HG03469 (cell line): ENCODE measurements at regions not wholly inside any gene's neighbourhood (a gene's known extent, or its start where the extent isn't known, plus 50 kb on each side); places are given as distances from the start of the nearest gene placed in this dataset.

Experiments used
- ATAC-seq: cut with Tn5 transposase; IDR thresholded peaks from one replicate; pipeline ENCODE4 v1.9.1; 2021; ENCODE audit warnings: mild to moderate bottlenecking, moderate library complexity, moderate number of reproducible peaks; ENCODE audit not compliant: unreplicated experiment

GRCh38 chr2:191738003-191738402, 60.1 kb downstream of the NABP1 start:
- ATAC-seq: no peak

GRCh38 chr2:191738667-191739066, 60.7 kb downstream of the NABP1 start:
- ATAC-seq: no peak

- ATAC-seq: no peak
Measured at GRCh38 chr2:191739194-191739593, 61.3 kb downstream of the NABP1 start.

GRCh38 chr2:191740016-191740419, 62.1 kb downstream of the NABP1 start:
- ATAC-seq: peak; percentile 93

GRCh38 chr2:191740759-191741158, 62.8 kb downstream of the NABP1 start:
- no peak for ATAC-seq

GRCh38 chr2:191746346-191747169, 68.6 kb downstream of the NABP1 start:
- ATAC-seq: no peak

GRCh38 chr2:191747170-191747530, 69.2 kb downstream of the NABP1 start:
- ATAC-seq: no peak

GRCh38 chr2:191748059-191748461, 70.1 kb downstream of the NABP1 start:
- peak; percentile 11 for ATAC-seq

- ATAC-seq: peak; percentile 74
Measured at GRCh38 chr2:191748528-191749180, 70.7 kb downstream of the NABP1 start.

- ATAC-seq: peak; percentile 19
Measured at GRCh38 chr2:191749181-191749540, 71.2 kb downstream of the NABP1 start.

- ATAC-seq: no peak
Measured at GRCh38 chr2:191754103-191754502, 76.2 kb downstream of the NABP1 start.

GRCh38 chr2:191756761-191757160, 78.8 kb downstream of the NABP1 start:
- no peak for ATAC-seq

- ATAC-seq: no peak
Measured at GRCh38 chr2:191757208-191757607, 79.3 kb downstream of the NABP1 start.

GRCh38 chr2:191758518-191759507, 80.9 kb downstream of the NABP1 start:
- ATAC-seq: peak; percentile 100

GRCh38 chr2:191759680-191760079, 81.7 kb downstream of the NABP1 start:
- ATAC-seq: no peak

- no peak for ATAC-seq
Measured at GRCh38 chr2:191760655-191761262, 82.8 kb downstream of the NABP1 start.

GRCh38 chr2:191773136-191773535, 73.8 kb downstream of the CAVIN2 start:
- ATAC-seq: no peak

GRCh38 chr2:191777351-191777750, 69.5 kb downstream of the CAVIN2 start:
- ATAC-seq: no peak

- no peak for ATAC-seq
Measured at GRCh38 chr2:191778041-191778440, 68.8 kb downstream of the CAVIN2 start.

- ATAC-seq: no peak
Measured at GRCh38 chr2:191782351-191782750, 64.5 kb downstream of the CAVIN2 start.

- peak; percentile 78 for ATAC-seq
Measured at GRCh38 chr2:191783416-191783815, 63.5 kb downstream of the CAVIN2 start.
